Kidney (tissue), 13 donors: ENCODE measurements at regions not wholly inside any gene's neighbourhood (a gene's known extent, or its start where the extent isn't known, plus 50 kb on each side); places are given as distances from the start of the nearest gene placed in this dataset.

Experiments used
- DNase-seq, 5 donors: peaks; one replicate each; pipeline ENCODE4 v3.0.0-alpha.2; 2013 to 2020
- FAIRE-seq: peaks from 2 replicates; lab custom pipeline; 2012; peaks lifted over from hg19 to GRCh38; lab: Jason Lieb, UNC
- H3K27ac ChIP-seq, 2 donors: one replicate each; pipeline ENCODE4 v1.7.0; 2013; ENCODE audit warnings: low read depth in 2 of 2, low read length in 2 of 2, inconsistent platforms in 1 of 2
- H3K27me3 ChIP-seq: one replicate; pipeline ENCODE4 v1.7.1; 2013; ENCODE audit warnings: low read length, inconsistent platforms; ENCODE audit not compliant: control insufficient read depth, insufficient read depth
- H3K36me3 ChIP-seq, 3 donors: one replicate each; pipeline versions ENCODE4 v1.7.0 to v1.7.1; 2013; ENCODE audit warnings: low read length in 3 of 3, control low read depth in 1 of 3, inconsistent platforms in 1 of 3; ENCODE audit not compliant: insufficient read depth in 3 of 3, control insufficient read depth in 2 of 3
- H3K4me1 ChIP-seq, 3 donors: one replicate each; pipeline versions ENCODE4 v1.7.0 to v1.7.1; 2013; ENCODE audit warnings: low read length in 3 of 3, inconsistent platforms in 1 of 3, low read depth in 1 of 3; ENCODE audit not compliant: control insufficient read depth in 2 of 3, insufficient read depth in 2 of 3
- H3K4me3 ChIP-seq, 3 donors: one replicate each; pipeline versions ENCODE4 v1.7.0 to v1.8.1; 2013; ENCODE audit warnings: low read length in 3 of 3, control low read depth in 1 of 3, inconsistent platforms in 1 of 3
- H3K9ac ChIP-seq, 3 donors: one replicate each; pipeline versions ENCODE4 v1.7.0 to v1.7.1; 2013; ENCODE audit warnings: low read length in 3 of 3, control low read depth in 1 of 3, inconsistent platforms in 1 of 3
- H3K9me3 ChIP-seq, 3 donors: one replicate each; pipeline versions ENCODE4 v1.7.0 to v1.7.1; 2013; ENCODE audit warnings: low read length in 3 of 3, control low read depth in 1 of 3, inconsistent platforms in 1 of 3; ENCODE audit not compliant: control insufficient read depth in 2 of 3, insufficient read depth in 1 of 3
- intact Hi-C: fragments of 100-400 bp; cut with DNase I; formaldehyde crosslinking; loops from one replicate; pipeline ENCODE4 v1.11.1; 2022
- TF ChIP-seq, protein P1 (sequence below): IDR thresholded peaks from 3 replicates; pipeline ENCODE4 v1.5.1; 2012; ENCODE audit warnings: mild to moderate bottlenecking, moderate library complexity, borderline replicate concordance; ENCODE audit not compliant: insufficient read depth; ENCODE audit errors: extremely low read depth
- donor health status: control.
- donor health status: control.
- donor health status: control.
- donor health status: control.
- donor health status: control.
- donor health status: DM: yes; HTN: yes; CAD: no.
- donor health status: Normal renal cell carcinoma (clear cell type).

DNA sequence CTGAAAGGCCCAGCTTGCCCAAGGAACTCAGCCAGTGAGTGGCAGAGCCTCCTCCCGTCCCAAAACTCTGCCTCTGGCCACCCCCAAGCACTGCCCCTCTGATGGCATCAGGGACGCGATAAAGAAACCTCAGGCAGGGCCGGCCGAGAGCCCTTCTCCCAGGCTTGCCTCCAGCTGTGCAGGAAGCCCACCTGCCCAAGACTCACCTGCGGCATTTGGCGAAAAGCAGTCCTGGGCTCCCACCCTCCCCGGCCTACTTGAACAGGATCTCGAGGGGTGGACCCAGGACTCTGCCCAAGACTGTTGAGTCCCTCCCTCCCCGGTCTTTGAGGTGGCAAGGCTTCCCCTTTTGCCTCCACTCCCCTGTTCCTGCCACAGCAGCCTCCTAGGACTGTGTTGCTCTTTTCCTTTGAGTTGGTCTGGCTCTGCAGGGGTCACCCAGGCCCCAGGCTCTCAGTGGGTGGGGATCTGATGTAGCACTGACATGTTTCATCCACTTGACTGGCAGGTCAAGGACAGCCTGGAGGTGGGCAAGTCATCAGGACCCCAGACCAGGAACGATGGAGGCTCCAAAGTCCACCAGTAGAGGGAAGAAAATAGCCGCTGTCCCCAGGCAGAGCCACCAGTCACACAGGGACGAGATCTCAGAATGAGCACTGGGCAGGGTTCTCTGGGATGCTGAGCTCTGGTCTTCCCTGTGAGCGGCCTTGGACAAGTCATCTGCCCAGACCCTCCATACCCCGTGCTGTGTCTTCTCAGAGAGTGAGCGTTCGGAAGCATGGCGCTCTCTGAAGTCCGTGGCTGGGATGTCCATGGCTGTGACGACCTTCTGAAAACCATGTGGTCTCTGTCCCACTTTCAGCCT, 111.0 kb upstream of the TNRC6C start:
- Histone ChIP-seq H3K36me3 (peaks cover 0 to 3% (median 0%) of the 10 kb centered on the region in 3 donors), H3K9me3 (peaks cover 0 to 3% (median 0%) of the 10 kb centered on the region in 3 donors), H3K27me3 (no peaks in the 10 kb centered on the region), H3K9ac (no peak overlapping the region), H3K4me3 (no peak overlapping the region), H3K27ac (no peak overlapping the region), H3K4me1 (no peaks in the 10 kb centered on the region)
- intact Hi-C loops: no loop called here
- TF ChIP-seq, protein P1, sequence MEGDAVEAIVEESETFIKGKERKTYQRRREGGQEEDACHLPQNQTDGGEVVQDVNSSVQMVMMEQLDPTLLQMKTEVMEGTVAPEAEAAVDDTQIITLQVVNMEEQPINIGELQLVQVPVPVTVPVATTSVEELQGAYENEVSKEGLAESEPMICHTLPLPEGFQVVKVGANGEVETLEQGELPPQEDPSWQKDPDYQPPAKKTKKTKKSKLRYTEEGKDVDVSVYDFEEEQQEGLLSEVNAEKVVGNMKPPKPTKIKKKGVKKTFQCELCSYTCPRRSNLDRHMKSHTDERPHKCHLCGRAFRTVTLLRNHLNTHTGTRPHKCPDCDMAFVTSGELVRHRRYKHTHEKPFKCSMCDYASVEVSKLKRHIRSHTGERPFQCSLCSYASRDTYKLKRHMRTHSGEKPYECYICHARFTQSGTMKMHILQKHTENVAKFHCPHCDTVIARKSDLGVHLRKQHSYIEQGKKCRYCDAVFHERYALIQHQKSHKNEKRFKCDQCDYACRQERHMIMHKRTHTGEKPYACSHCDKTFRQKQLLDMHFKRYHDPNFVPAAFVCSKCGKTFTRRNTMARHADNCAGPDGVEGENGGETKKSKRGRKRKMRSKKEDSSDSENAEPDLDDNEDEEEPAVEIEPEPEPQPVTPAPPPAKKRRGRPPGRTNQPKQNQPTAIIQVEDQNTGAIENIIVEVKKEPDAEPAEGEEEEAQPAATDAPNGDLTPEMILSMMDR: no peak
- DNase-seq (peak in 1 of 5 donors; percentile 73), FAIRE-seq (no peak)

DNA sequence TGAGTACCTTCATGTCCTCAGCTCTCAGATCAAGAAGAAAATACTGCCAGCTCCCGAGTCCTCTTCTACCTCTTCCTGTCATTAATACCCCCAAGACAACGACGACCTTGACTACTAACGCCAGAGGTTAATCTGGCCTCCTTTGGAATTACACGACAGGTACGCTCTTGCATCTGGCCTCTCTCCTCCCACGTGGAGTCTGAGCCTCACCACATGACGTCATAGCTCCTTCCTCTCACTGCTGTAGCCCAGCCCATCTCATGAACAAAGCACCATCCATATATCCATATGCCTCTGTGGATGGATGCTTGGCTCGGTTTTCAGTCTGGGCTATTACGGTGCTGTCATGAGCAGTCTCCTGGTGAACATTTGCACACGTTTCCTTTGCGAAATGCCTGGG, 110.2 kb upstream of the TNRC6C start:
- intact Hi-C loops: no loop called here

DNA sequence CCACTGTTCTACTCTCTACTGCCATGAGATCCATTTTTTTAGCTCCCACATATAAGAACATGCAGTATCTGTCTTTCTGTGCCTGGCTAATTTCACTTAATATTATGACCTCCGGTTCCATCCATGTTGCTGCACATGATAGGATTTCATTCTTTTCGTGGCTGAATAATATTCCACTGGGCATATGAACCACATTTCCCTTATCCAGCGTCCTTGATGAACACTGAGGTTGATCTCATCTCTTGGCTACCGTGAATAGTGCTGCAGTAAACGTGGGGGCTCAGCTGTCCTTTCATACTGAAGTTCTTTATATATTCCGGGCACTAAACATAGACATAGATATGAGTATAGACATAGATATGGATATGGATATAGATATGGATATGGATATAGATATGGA, 109.3 kb upstream of the TNRC6C start:
- Histone ChIP-seq H3K9ac (no peak overlapping the region), H3K27me3 (no peaks in the 10 kb centered on the region), H3K27ac (no peak overlapping the region), H3K9me3 (peaks cover 0 to 3% (median 0%) of the 10 kb centered on the region in 3 donors), H3K4me3 (no peak overlapping the region), H3K4me1 (no peaks in the 10 kb centered on the region), H3K36me3 (peaks cover 0 to 3% (median 0%) of the 10 kb centered on the region in 3 donors)
- DNase-seq (peak in 1 of 5 donors; percentile 51), FAIRE-seq (no peak)
- TF ChIP-seq, protein P1: no peak
- intact Hi-C loops: no loop called here

More for the DNA sequence above, 110.2 kb upstream of the TNRC6C start:
- Histone ChIP-seq H3K4me1 (no peaks in the 10 kb centered on the region), H3K27me3 (no peaks in the 10 kb centered on the region), H3K27ac (no peak overlapping the region), H3K4me3 (no peak overlapping the region), H3K9ac (no peak overlapping the region), H3K9me3 (peaks cover 0 to 3% (median 0%) of the 10 kb centered on the region in 3 donors), H3K36me3 (peaks cover 0 to 3% (median 0%) of the 10 kb centered on the region in 3 donors)
- TF ChIP-seq, protein P1: no peak
- FAIRE-seq (no peak), DNase-seq (peak in 1 of 5 donors; percentile 14)
